ENCODE measurements at regions not wholly inside any gene's neighbourhood (a gene's known extent, or its start where the extent isn't known, plus 50 kb on each side); places are given as distances from the start of the nearest gene placed in this dataset.

DNA sequence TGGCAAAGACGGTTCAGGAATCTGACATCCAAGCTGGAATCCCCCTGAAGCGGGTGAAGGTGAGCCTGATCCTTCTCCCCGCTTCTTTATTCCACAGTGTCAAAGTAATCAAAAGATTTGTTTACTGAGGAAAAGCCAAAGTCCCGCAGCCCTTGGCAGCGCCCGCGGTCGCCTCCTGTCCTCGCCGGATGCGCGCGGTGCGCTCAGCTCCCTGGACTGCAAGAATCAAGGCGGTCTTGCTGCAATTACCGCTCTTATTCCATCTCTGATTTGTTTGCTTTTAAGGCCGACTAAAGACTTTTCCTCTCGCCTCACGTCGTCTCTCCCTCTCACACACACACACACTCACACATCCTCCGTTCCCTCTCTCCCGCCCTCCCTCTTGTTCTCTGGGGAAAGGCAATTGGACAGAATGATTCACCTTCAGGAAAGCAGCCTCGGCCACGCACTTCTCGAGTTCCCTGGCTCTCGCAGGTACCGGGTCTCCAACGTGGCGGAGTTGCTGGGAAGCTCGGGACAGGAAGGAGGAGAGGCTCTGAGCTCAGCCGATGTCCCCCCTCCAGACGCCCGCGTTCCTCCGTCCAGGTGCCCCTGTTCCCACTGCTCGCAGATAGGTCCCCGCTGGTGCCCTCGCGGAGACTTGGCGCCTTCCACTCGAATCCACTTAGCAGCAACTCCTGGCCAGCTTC lies 68.6 kb upstream of the USP15 start:
- Histone ChIP-seq H3K9ac (ENCODE audit: low read length) (no peak overlapping the region), H2AFZ (ENCODE audit: low read depth, low read length, poor library complexity, severe bottlenecking) (no peak overlapping the region), H3K4me1 (ENCODE audit: control insufficient read depth in 1 of 2, insufficient read depth in 2 of 2, low read length in 2 of 2) (no peaks in the 10 kb centered on the region), H3K4me2 (ENCODE audit: low read length) (no peak overlapping the region), H4K20me1 (ENCODE audit: insufficient read depth) (no peaks in the 10 kb centered on the region), H3K79me2 (ENCODE audit: insufficient read depth, low read length) (no peaks in the 10 kb centered on the region), H3K27ac (ENCODE audit: low read depth, low read length) (no peak overlapping the region), H3K4me3 (replicated peaks in 1 of 2; ENCODE audit: low read depth in 1 of 2, low read length in 2 of 2) (no peak overlapping the region), H3K36me3 (ENCODE audit: control insufficient read depth in 1 of 2, insufficient read depth in 2 of 2, low read length in 2 of 2) (no peaks in the 10 kb centered on the region), H3K27me3 (ENCODE audit: insufficient read depth, low read length) (no peaks in the 10 kb centered on the region), H3K9me3 (ENCODE audit: control insufficient read depth in 1 of 2, insufficient read depth in 1 of 2, low read depth in 1 of 2, low read length in 2 of 2) (no peaks in the 10 kb centered on the region), H3K9me2 (ENCODE audit: insufficient read depth) (no peaks in the 10 kb centered on the region)
- ATAC-seq (no peak), DNase-seq (ENCODE audit: low read depth, low spot score) (no peak)
- no TSS peak for BruUV-seq (replicated peaks)
- ChIA-PET RAD21 (ENCODE audit: low non-redundant PET in 1 of 2, low total read pairs in 2 of 2, uncharacterized antibody in 2 of 2, unreplicated experiment in 2 of 2) (no interaction called here), CTCF (no interaction called here), POLR2A (no interaction called here)
- TF ChIP-seq FOSL1 (IDR thresholded peaks at IDR 0.05; ENCODE audit: low read depth) (no peak), SIN3A (IDR thresholded peaks at IDR 0.05; ENCODE audit: low read depth) (no peak), ELF1 (IDR thresholded peaks at IDR 0.05; ENCODE audit: borderline replicate concordance, low read depth) (no peak), SP1 (IDR thresholded peaks at IDR 0.05; ENCODE audit: low read depth) (no peak)
- TF ChIP-seq, protein P1, sequence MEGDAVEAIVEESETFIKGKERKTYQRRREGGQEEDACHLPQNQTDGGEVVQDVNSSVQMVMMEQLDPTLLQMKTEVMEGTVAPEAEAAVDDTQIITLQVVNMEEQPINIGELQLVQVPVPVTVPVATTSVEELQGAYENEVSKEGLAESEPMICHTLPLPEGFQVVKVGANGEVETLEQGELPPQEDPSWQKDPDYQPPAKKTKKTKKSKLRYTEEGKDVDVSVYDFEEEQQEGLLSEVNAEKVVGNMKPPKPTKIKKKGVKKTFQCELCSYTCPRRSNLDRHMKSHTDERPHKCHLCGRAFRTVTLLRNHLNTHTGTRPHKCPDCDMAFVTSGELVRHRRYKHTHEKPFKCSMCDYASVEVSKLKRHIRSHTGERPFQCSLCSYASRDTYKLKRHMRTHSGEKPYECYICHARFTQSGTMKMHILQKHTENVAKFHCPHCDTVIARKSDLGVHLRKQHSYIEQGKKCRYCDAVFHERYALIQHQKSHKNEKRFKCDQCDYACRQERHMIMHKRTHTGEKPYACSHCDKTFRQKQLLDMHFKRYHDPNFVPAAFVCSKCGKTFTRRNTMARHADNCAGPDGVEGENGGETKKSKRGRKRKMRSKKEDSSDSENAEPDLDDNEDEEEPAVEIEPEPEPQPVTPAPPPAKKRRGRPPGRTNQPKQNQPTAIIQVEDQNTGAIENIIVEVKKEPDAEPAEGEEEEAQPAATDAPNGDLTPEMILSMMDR (IDR thresholded peaks at IDR 0.05 in 2 of 3, conservative IDR thresholded peaks at IDR 0.05 in 1 of 3; ENCODE audit: borderline replicate concordance in 1 of 3, insufficient read depth in 1 of 3, low read depth in 2 of 3, low read length in 2 of 3), result no peak
- intact Hi-C loops (cut with micrococcal nuclease), result no loop called here

DNA sequence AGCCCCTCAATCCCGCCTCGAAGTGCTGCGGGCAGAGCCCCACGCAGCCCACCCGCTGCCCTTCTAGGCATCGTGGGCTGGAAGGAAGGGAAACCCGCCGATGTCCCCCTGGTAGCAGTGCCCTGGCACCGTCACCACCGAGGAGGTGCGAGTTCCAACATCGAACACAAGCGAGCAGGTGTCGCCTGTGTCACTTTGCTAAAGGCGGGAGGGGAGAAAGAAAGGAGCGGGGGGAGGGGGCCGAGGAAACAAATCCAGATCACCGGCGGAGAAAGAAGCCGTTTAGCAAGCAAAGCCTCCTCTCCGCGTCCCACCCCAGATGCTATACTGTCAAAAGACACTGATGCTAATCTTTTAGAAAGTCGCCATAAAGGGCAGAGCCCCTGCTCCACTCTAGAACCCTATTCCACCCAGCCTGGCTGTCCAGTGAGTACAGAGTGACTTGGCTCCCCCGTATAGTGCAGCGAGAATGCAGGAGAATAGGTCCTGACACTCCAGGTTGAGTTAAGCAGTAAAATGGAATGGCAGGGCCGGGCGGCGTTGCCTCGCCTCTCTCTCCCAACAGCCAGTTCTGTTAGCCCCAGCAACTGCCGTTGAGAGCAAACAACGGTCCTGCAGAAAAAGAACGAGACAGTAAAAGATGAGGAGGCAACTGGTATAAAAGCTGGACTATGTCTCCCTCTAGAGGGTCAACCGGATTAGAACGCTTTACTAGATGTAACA lies 67.9 kb upstream of the USP15 start:
- Histone ChIP-seq H3K4me3 (replicated peaks in 1 of 2; ENCODE audit: low read depth in 1 of 2, low read length in 2 of 2) (no peak overlapping the region; a peak in 1 of 4 replicates), H3K9me3 (ENCODE audit: control insufficient read depth in 1 of 2, insufficient read depth in 1 of 2, low read depth in 1 of 2, low read length in 2 of 2) (no peaks in the 10 kb centered on the region), H3K36me3 (ENCODE audit: control insufficient read depth in 1 of 2, insufficient read depth in 2 of 2, low read length in 2 of 2) (no peaks in the 10 kb centered on the region), H3K9me2 (ENCODE audit: insufficient read depth) (no peaks in the 10 kb centered on the region), H3K4me1 (ENCODE audit: control insufficient read depth in 1 of 2, insufficient read depth in 2 of 2, low read length in 2 of 2) (no peaks in the 10 kb centered on the region), H2AFZ (ENCODE audit: low read depth, low read length, poor library complexity, severe bottlenecking) (peak overlapping the region; percentile 54), H3K4me2 (ENCODE audit: low read length) (peak overlapping the region; percentile 38), H3K79me2 (ENCODE audit: insufficient read depth, low read length) (no peaks in the 10 kb centered on the region), H3K9ac (ENCODE audit: low read length) (no peak overlapping the region), H4K20me1 (ENCODE audit: insufficient read depth) (no peaks in the 10 kb centered on the region), H3K27ac (ENCODE audit: low read depth, low read length) (no peak overlapping the region), H3K27me3 (ENCODE audit: insufficient read depth, low read length) (no peaks in the 10 kb centered on the region)
- BruUV-seq (replicated peaks), result no TSS peak
- ATAC-seq, result peak; percentile 96
- POLR2A ChIA-PET, result no interaction called here
- peak; percentile 48 for DNase-seq (ENCODE audit: low read depth, low spot score)
- CTCF ChIA-PET, result interaction anchor here (1.1 to 1.4 kb wide), 2 partner anchors 10 to 18 kb away, joined by 4 to 5 read pairs; no protein-coding TSS in a partner anchor
- intact Hi-C loops (cut with micrococcal nuclease), result no loop called here
- RAD21 ChIA-PET (ENCODE audit: low non-redundant PET in 1 of 2, low total read pairs in 2 of 2, uncharacterized antibody in 2 of 2, unreplicated experiment in 2 of 2), result no interaction called here
- no peak for TF ChIP-seq YY1 (IDR thresholded peaks at IDR 0.05; ENCODE audit: extremely low read depth, insufficient replicate concordance, low read depth, low read length)
- TF ChIP-seq CEBPB (IDR thresholded peaks at IDR 0.05; ENCODE audit: low read depth), result no peak
- TF ChIP-seq SP1 (IDR thresholded peaks at IDR 0.05; ENCODE audit: low read depth), result no peak
- TF ChIP-seq FOSL1 (IDR thresholded peaks at IDR 0.05; ENCODE audit: low read depth), result no peak
- TF ChIP-seq, protein P2, sequence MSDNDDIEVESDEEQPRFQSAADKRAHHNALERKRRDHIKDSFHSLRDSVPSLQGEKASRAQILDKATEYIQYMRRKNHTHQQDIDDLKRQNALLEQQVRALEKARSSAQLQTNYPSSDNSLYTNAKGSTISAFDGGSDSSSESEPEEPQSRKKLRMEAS (IDR thresholded peaks at IDR 0.05), result no peak
- TF ChIP-seq ZNF274 (IDR thresholded peaks at IDR 0.05; ENCODE audit: low read depth, low read length), result no peak
- TF ChIP-seq, protein P3, sequence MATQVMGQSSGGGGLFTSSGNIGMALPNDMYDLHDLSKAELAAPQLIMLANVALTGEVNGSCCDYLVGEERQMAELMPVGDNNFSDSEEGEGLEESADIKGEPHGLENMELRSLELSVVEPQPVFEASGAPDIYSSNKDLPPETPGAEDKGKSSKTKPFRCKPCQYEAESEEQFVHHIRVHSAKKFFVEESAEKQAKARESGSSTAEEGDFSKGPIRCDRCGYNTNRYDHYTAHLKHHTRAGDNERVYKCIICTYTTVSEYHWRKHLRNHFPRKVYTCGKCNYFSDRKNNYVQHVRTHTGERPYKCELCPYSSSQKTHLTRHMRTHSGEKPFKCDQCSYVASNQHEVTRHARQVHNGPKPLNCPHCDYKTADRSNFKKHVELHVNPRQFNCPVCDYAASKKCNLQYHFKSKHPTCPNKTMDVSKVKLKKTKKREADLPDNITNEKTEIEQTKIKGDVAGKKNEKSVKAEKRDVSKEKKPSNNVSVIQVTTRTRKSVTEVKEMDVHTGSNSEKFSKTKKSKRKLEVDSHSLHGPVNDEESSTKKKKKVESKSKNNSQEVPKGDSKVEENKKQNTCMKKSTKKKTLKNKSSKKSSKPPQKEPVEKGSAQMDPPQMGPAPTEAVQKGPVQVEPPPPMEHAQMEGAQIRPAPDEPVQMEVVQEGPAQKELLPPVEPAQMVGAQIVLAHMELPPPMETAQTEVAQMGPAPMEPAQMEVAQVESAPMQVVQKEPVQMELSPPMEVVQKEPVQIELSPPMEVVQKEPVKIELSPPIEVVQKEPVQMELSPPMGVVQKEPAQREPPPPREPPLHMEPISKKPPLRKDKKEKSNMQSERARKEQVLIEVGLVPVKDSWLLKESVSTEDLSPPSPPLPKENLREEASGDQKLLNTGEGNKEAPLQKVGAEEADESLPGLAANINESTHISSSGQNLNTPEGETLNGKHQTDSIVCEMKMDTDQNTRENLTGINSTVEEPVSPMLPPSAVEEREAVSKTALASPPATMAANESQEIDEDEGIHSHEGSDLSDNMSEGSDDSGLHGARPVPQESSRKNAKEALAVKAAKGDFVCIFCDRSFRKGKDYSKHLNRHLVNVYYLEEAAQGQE (IDR thresholded peaks at IDR 0.05; ENCODE audit: low read depth), result no peak
- peak; percentile 89 for TF ChIP-seq RAD21 (IDR thresholded peaks at IDR 0.05; ENCODE audit: low read depth)
- no peak for TF ChIP-seq CBX3 (IDR thresholded peaks at IDR 0.05; ENCODE audit: low read depth)
